Suppressor macrophage (primary cell): ENCODE measurements at regions not wholly inside any gene's neighbourhood (a gene's known extent, or its start where the extent isn't known, plus 50 kb on each side); places are given as distances from the start of the nearest gene placed in this dataset.
A peak's percentile ranks its signal among the peaks of the same experiment; 100 is the strongest.

ENCODE experiments used
- DNase-seq, 4 experiments: peaks; one replicate each; pipeline ENCODE4 v3.0.0-alpha.2; 2020 to 2022

- DNase-seq: no peak
Measured at GRCh38 chr14:56501909-56502530, 77.6 kb upstream of the TMEM260 start.

GRCh38 chr14:56505361-56505760 lies 74.2 kb upstream of the TMEM260 start:
- no peak for DNase-seq

GRCh38 chr14:56512521-56512920 lies 67.1 kb upstream of the TMEM260 start:
- no peak for DNase-seq

- peak in 2 of 4 experiments; percentile 2 to 38 for DNase-seq
Measured at GRCh38 chr14:56514663-56515371, 64.8 kb upstream of the TMEM260 start.

GRCh38 chr14:56515739-56516138 lies 63.9 kb upstream of the TMEM260 start:
- no peak for DNase-seq

GRCh38 chr14:56522403-56522802 lies 57.2 kb upstream of the TMEM260 start:
- no peak for DNase-seq

GRCh38 chr14:56524971-56525677 lies 54.5 kb upstream of the TMEM260 start:
- DNase-seq: no peak

- DNase-seq: no peak
Measured at GRCh38 chr14:56528927-56529326, 50.7 kb upstream of the TMEM260 start.
